Bone marrow (tissue), 2 donors: ENCODE measurements at regions not wholly inside any gene's neighbourhood (a gene's known extent, or its start where the extent isn't known, plus 50 kb on each side); places are given as distances from the start of the nearest gene placed in this dataset.

ENCODE experiments used
- DNase-seq, 2 donors: peaks; one replicate each; lab custom pipeline; 2025; lab: John Stamatoyannopoulos, UW

GRCh38 chr3:24641628-24642027, 147.0 kb upstream of the THRB start:
- no peak for DNase-seq

DNA sequence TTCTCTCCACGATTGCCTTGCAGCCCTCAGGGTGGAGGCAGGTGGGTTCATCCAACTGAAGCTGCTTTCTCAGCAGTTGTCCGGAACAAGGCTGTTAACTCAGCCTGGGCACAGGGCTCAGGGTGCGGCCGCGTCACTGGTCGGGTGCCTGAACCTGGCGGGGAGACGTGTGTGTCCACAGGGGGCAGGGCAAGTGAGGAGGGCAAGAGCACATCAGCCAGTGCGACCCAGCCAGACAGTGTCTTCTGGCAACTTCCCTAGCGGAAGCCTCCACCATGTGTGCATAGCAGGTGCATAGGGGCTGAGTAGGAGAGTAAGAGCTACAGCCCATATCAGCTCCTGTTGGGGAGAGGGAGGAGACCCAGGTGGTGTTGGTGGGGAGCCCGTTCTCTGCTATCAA, 150.4 kb upstream of the THRB start:
- no peak for DNase-seq

DNA sequence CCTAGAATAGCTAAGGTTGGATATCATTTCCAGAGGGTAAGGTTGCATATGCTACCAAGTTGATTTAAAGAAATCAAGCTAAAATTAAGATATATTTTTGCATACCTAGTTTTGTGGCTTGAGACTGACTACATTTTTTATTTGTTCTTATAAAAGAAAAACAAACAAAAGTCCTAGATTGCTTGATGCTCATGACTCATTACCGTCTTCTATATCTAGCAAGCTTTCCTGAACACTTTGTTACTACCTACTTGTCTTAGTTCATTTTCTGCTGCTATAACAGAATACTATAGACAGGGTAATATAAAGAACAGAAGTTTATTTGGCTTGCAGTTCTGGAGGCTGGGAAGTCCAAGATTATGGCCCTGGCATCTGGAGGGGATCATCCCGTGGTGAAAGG, 152.1 kb upstream of the THRB start:
- no peak for DNase-seq

- DNase-seq, result no peak
These were observed 153.4 kb upstream of the THRB start for GRCh38 chr3:24648063-24648462.

- DNase-seq, result no peak
These were observed 156.2 kb upstream of the THRB start for GRCh38 chr3:24650839-24651238.

- no peak for DNase-seq
These were observed 163.3 kb upstream of the THRB start for GRCh38 chr3:24657870-24658510.

DNA sequence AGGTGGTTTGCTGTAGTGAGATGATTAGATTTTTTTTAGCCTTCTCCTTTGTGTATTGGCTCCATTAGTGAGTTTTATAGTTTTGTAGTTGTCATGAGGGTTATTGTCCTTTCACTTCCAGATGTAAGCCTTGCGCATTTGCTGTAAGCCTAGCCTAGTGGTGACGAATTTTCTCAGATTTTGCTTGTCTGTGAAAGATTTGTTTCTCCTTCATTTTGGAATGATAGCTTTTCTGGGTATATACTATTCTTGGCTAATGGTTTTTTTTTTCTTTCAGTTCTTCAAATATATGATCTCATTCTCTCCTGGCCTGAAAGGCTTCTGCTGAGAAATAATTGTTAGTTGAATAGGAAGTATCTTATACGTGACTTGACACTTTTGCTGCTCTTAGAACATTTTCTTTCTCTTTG, 166.5 kb upstream of the THRB start:
- no peak for DNase-seq

GRCh38 chr3:24662449-24663345, 168.0 kb upstream of the THRB start:
- DNase-seq, result no peak

DNA sequence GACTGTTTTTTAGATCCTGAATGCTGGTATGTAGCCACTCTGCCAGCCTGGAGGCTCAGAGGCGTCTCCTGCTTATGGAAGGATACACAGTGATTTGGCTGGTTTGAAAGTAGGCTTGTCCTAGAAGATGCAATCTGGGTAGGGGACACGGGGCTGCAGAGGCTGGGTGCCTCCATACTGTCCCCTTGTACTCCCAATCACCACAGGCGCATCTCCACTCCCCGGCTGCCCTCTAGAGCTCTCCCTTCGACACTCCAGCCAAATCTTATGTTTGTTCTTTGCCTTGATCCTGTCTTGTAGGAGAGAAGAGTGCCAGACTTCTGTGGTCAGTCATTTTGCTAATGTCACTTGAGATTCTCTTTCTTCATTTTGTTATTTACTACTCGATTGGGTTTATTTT, 168.8 kb upstream of the THRB start:
- DNase-seq, result no peak

GRCh38 chr3:24668039-24668438, 173.4 kb upstream of the THRB start:
- no peak for DNase-seq

GRCh38 chr3:24670871-24671270, 176.2 kb upstream of the THRB start:
- DNase-seq, result no peak

- DNase-seq, result no peak
These were observed 178.9 kb upstream of the THRB start for GRCh38 chr3:24673596-24673995.

- no peak for DNase-seq
These were observed 179.6 kb upstream of the THRB start for GRCh38 chr3:24674261-24674660.

DNA sequence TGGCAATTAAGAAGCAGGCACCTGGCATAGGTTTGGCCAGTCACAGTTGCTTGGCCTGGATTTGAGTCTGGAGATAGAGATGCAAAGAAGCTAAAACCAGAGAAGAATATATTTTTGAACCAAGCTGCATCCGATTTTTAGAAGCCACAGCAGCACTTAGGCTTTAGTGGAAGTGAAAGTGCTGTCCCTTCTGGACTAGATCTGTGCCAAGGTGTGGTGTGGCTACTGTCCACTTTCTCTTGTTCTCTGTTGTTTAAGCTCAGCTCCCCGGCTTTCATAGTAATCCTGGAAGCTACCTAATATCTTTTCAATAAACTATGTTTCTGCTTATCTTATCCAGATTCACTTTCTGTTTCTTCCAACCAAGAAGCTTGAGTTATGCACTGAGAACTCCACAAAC, 183.4 kb upstream of the THRB start:
- DNase-seq, result no peak

DNA sequence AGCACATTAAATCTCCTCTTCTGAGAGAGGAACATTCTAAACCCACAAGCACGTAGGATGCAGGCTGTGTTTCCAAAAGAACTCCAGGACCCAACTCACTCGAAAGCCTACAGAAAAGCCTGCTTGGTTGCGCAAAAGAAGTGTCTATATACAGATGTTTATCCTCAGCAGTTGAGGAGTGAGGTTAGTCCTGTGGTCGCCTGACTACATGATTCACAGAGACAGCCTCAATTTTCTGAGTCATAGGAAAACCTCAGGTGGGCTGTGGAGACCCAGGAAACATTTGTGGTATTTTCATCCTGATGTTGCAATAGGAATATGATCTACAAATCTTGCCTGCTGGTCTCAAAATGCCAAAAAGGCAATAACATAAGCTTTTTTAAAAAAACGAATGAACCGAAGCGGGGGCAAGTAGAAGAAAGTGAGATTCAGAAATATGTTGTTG, 183.8 kb upstream of the THRB start:
- DNase-seq, result peak in 1 of 2 donors; percentile 75

DNA sequence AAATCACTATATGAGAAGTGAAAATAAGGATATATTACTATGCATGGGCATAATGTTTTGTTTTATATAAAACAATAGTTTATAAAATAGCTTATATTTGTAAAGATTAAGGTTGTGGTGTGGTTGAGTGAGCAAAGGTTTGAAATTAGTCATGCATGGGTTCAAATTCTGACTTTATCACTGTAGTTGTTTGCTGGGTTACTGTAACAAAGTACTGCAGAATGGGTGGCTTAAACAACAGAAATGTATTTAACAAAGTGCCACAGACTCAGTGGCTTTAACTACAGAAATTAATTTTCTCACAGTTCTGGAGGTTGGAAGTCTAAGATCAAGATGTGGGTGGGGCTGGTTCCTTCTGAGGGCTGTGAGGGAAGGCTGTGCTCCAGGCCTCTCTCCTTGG, 184.8 kb upstream of the THRB start:
- DNase-seq, result no peak

DNA sequence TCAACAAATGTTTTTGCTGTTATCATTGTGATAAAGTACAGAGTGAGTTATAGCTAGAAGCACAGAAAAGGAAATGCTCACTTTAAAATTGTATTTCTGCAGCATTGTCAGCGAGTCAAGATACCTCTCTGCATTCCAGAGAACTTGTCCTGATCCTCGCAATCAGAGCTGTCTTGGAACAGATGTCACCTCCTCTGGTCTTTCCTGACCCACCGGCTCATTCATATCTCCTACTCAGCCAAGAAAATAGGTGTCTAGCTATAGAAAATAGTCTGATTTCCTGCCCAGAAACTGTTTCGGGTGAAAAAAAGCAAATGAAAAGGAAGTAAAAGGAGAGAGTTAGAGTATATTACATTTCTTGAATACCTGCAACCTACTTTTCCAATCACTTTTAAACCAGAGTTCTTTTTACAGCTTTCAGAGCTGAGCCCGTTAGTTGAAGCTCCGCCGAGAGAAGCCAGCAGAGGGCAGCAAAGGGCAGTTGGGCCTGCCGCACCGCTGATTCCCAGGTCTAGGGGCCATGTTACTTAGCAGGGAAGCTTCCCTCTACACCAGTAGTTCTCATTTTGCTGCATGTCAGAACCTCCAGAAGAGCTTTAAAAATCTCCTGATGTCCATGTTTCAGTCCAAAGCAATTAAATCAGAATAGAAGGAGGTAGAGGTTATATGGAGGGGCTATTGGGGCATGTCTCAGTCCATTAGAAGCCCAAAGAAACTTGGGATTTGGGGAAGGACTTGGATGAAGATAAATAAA, 185.7 kb upstream of the THRB start:
- DNase-seq, result peak; percentile 6 to 49

- DNase-seq, result no peak
These were observed 187.5 kb upstream of the THRB start for GRCh38 chr3:24682141-24682547.

DNA sequence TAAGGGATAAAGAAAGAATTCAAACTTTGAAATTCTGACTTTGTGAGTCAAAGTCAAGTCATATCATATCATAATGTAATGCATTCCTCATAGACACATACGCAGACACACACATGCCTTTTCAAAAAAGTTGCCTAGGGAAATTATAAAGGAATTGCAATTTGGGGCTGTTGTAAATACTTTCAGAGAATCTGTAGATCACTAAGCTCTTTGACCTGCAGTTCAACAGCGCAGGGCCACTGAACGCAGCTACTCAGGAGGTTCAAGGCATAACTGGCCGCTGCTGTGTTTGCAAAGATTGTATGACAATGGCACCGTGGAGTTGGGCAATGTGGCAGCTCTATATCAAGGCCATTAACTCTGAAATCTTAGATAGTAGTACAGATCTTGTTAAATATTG, 188.4 kb upstream of the THRB start:
- DNase-seq, result no peak

DNA sequence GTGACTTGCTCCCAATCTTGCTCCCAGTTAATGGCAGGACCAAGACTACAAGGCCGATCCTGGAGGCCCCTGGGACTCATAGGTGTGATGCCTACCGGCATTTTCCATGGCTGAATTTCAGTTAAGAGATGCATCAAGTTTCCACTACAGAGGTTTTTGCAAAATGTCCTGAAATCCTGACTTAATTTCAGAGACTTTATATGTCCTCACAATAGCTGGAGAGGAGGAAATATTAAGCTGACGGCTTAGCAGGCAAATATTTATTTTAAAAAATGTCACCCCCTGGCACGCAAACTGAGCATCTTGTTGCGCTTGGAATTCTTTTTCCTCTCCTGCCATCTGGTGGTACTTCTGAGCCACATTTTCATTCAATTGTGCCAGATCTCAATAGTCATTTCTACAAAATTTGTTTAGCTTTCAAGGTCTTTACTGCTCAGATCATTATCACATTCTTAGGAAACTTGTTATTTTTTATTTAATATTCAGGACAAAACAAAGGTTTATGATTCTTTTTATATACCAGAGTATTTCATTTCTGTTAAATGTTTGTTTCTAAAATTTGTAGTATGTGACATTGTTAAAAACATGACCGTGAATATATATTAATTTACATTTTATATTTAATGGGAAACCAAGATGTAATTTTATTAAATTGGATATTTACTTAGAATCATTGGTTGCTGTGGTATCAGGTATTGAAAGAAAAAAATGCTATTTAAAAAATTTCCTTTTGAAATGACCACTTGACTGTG, 189.2 kb upstream of the THRB start:
- no peak for DNase-seq

- DNase-seq, result no peak
These were observed 189.9 kb upstream of the THRB start for GRCh38 chr3:24684506-24685023.

- DNase-seq, result peak in 1 of 2 donors; percentile 32
These were observed 192.2 kb upstream of the THRB start for GRCh38 chr3:24686808-24687207.
